ENCODE measurements at regions not wholly inside any gene's neighbourhood (a gene's known extent, or its start where the extent isn't known, plus 50 kb on each side); places are given as distances from the start of the nearest gene placed in this dataset.

DNA sequence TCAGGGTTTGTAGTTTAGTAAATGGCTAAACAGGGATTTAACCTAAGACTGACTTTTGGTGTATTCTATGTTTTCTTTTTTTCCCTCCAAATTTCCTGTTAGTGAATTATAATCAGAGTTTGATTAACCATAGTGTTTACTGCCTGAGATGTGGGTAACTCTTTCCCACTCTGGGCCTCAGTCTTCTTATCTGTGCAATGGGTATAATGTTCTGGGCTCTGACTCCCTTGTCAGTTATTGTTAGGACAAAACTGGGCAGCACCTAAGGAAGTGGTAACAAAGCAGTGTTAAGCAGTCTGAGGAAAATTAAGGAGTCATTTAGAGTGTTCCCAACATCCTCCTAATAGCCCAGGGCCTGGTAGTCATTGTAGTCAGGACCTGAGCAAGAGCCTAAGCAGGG, 206.4 kb upstream of the N4BP1 start:
- TF ChIP-seq, protein P1, sequence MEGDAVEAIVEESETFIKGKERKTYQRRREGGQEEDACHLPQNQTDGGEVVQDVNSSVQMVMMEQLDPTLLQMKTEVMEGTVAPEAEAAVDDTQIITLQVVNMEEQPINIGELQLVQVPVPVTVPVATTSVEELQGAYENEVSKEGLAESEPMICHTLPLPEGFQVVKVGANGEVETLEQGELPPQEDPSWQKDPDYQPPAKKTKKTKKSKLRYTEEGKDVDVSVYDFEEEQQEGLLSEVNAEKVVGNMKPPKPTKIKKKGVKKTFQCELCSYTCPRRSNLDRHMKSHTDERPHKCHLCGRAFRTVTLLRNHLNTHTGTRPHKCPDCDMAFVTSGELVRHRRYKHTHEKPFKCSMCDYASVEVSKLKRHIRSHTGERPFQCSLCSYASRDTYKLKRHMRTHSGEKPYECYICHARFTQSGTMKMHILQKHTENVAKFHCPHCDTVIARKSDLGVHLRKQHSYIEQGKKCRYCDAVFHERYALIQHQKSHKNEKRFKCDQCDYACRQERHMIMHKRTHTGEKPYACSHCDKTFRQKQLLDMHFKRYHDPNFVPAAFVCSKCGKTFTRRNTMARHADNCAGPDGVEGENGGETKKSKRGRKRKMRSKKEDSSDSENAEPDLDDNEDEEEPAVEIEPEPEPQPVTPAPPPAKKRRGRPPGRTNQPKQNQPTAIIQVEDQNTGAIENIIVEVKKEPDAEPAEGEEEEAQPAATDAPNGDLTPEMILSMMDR (IDR thresholded peaks at IDR 0.05; ENCODE audit: control extremely low read depth, extremely low read depth) = no peak
- DNase-seq (no peak), ATAC-seq (ENCODE audit: insufficient read depth, low FRiP score) (no peak)
- H3K4me3 ChIP-seq = no peak overlapping the region
- H3K27ac ChIP-seq (ENCODE audit: low read depth in 1 of 2, low read length in 1 of 2) = no peak overlapping the region
- no peaks in the 10 kb centered on the region for H3K36me3 ChIP-seq (ENCODE audit: control insufficient read depth in 4 of 4, insufficient read depth in 4 of 4, low read length in 4 of 4)
- peaks cover 0 to 5% (median 0%) of the 10 kb centered on the region in 4 donors for H3K9me3 ChIP-seq (ENCODE audit: control insufficient read depth in 4 of 4, insufficient read depth in 3 of 4, low read length in 3 of 4)
- peaks cover 0 to 28% (median 15%) of the 10 kb centered on the region in 3 donors for H3K27me3 ChIP-seq (ENCODE audit: control insufficient read depth in 3 of 3, insufficient read depth in 3 of 3, low read length in 2 of 3)
- H3K9ac ChIP-seq (ENCODE audit: insufficient read depth in 1 of 2, low read length in 2 of 2) = no peak overlapping the region
- no peaks in the 10 kb centered on the region for H3K4me1 ChIP-seq (ENCODE audit: control insufficient read depth in 5 of 5, insufficient read depth in 5 of 5, low read length in 5 of 5)

DNA sequence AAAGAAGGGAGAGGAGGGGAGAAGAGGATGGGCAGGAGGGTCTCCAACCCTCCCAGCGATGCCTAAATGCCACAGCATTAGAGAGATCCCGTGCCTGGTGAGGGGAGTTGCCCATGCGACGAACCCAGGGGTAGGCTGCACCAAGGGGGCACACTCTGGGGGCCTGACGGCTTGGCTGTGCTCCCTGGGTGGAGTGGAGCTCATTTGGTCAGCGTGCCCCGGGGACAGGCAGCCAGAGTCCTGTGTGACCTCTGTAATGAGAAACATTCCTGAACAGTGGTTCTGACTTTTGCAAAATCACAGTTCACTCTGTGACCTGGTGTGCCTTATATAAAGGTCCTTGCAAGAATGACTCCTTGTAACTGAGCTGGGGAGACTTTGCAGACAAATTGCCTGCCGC, 205.0 kb upstream of the N4BP1 start:
- no peak overlapping the region for H3K9ac ChIP-seq (ENCODE audit: insufficient read depth in 1 of 2, low read length in 2 of 2)
- no peak for ATAC-seq (ENCODE audit: insufficient read depth, low FRiP score)
- peaks cover 0 to 3% (median 0%) of the 10 kb centered on the region in 5 donors for H3K4me1 ChIP-seq (ENCODE audit: control insufficient read depth in 5 of 5, insufficient read depth in 5 of 5, low read length in 5 of 5)
- DNase-seq = no peak
- H3K9me3 ChIP-seq (ENCODE audit: control insufficient read depth in 4 of 4, insufficient read depth in 3 of 4, low read length in 3 of 4) = peaks cover 0 to 7% (median 0%) of the 10 kb centered on the region in 4 donors
- no peak overlapping the region for H3K4me3 ChIP-seq
- no peaks in the 10 kb centered on the region for H3K36me3 ChIP-seq (ENCODE audit: control insufficient read depth in 4 of 4, insufficient read depth in 4 of 4, low read length in 4 of 4)
- no peak overlapping the region for H3K27ac ChIP-seq (ENCODE audit: low read depth in 1 of 2, low read length in 1 of 2)
- TF ChIP-seq, protein P1 (IDR thresholded peaks at IDR 0.05; ENCODE audit: control extremely low read depth, extremely low read depth) = no peak
- H3K27me3 ChIP-seq (ENCODE audit: control insufficient read depth in 3 of 3, insufficient read depth in 3 of 3, low read length in 2 of 3) = peaks cover 11 to 36% (median 19%) of the 10 kb centered on the region in 3 donors
- 68 to 72% methylated on average over 8 of the region's 8 CpGs for WGBS, 2 donors

DNA sequence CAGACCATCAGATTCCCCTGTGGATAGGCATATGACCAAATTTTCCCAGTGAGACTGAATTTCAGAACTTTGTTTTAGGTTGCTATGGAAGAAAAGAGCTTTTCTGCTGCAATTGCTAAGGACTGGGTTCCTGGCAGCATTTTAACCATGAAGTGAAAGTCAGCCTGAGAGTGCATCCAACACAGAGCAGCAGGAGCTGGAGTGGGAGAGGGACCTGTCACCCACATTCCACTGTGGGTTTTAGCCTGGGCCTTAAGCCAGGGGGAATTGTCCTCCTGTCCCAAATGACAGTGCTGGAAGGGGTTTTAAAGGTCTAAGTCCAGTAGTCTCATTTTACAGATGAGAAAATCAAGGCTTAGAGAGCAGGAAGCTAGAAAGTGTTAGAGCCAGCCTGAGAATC, 203.5 kb upstream of the N4BP1 start:
- DNase-seq = no peak
- Histone ChIP-seq H3K27ac (ENCODE audit: low read depth in 1 of 2, low read length in 1 of 2) (no peak overlapping the region), H3K9ac (ENCODE audit: insufficient read depth in 1 of 2, low read length in 2 of 2) (no peak overlapping the region), H3K27me3 (ENCODE audit: control insufficient read depth in 3 of 3, insufficient read depth in 3 of 3, low read length in 2 of 3) (peaks cover 15 to 51% (median 30%) of the 10 kb centered on the region in 3 donors), H3K9me3 (ENCODE audit: control insufficient read depth in 4 of 4, insufficient read depth in 3 of 4, low read length in 3 of 4) (peaks cover 0 to 7% (median 0%) of the 10 kb centered on the region in 4 donors), H3K36me3 (ENCODE audit: control insufficient read depth in 4 of 4, insufficient read depth in 4 of 4, low read length in 4 of 4) (no peaks in the 10 kb centered on the region), H3K4me1 (ENCODE audit: control insufficient read depth in 5 of 5, insufficient read depth in 5 of 5, low read length in 5 of 5) (peaks cover 0 to 3% (median 0%) of the 10 kb centered on the region in 5 donors), H3K4me3 (no peak overlapping the region)
- TF ChIP-seq, protein P1 (IDR thresholded peaks at IDR 0.05; ENCODE audit: control extremely low read depth, extremely low read depth) = no peak
- no peak for ATAC-seq (ENCODE audit: insufficient read depth, low FRiP score)

DNA sequence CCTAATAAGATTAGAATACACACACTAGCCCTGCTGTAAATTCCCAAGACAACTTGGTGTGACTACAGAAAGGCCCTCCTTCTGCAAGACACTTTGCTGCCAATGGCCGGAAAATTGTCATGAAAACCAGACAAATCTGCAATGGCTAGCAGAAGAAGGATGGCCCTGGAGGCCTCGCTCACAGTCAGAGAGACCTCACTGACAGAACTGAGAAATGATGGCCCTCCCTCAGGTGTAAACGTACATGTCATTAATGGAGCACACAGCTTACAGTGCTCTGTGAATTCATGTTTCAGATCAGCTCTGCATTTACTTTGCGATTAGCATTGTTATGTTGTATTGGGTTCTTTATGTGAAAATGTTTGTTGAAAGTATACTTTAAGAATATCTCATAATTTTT, 202.9 kb upstream of the N4BP1 start:
- WGBS, 2 donors = 76 to 80% methylated on average over 4 of the region's 4 CpGs
- no peak for DNase-seq
- ATAC-seq (ENCODE audit: insufficient read depth, low FRiP score) = no peak
- no peak overlapping the region for H3K27ac ChIP-seq (ENCODE audit: low read depth in 1 of 2, low read length in 1 of 2)
- peaks cover 15 to 53% (median 30%) of the 10 kb centered on the region in 3 donors for H3K27me3 ChIP-seq (ENCODE audit: control insufficient read depth in 3 of 3, insufficient read depth in 3 of 3, low read length in 2 of 3)
- no peak overlapping the region for H3K9ac ChIP-seq (ENCODE audit: insufficient read depth in 1 of 2, low read length in 2 of 2)
- TF ChIP-seq, protein P1 (IDR thresholded peaks at IDR 0.05; ENCODE audit: control extremely low read depth, extremely low read depth) = no peak
- no peaks in the 10 kb centered on the region for H3K36me3 ChIP-seq (ENCODE audit: control insufficient read depth in 4 of 4, insufficient read depth in 4 of 4, low read length in 4 of 4)
- peaks cover 0 to 3% (median 0%) of the 10 kb centered on the region in 5 donors for H3K4me1 ChIP-seq (ENCODE audit: control insufficient read depth in 5 of 5, insufficient read depth in 5 of 5, low read length in 5 of 5)
- H3K9me3 ChIP-seq (ENCODE audit: control insufficient read depth in 4 of 4, insufficient read depth in 3 of 4, low read length in 3 of 4) = peaks cover 0 to 7% (median 0%) of the 10 kb centered on the region in 4 donors
- H3K4me3 ChIP-seq = no peak overlapping the region
